HG03469 (cell line): ENCODE measurements at regions not wholly inside any gene's neighbourhood (a gene's known extent, or its start where the extent isn't known, plus 50 kb on each side); places are given as distances from the start of the nearest gene placed in this dataset.
"Not testable (repeated sequence)": the region's sequence is repeated elsewhere in the genome, so short reads cannot be mapped to it uniquely, and the experiment has no call there.

Experiments
- ATAC-seq: cut with Tn5 transposase; IDR thresholded peaks from one replicate; pipeline ENCODE4 v1.9.1; 2021; ENCODE audit warnings: mild to moderate bottlenecking, moderate library complexity, moderate number of reproducible peaks; ENCODE audit not compliant: unreplicated experiment

- ATAC-seq = not testable (repeated sequence)
These were observed 647.3 kb downstream of the CD109 start for GRCh38 chr6:74343321-74343720.

- no peak for ATAC-seq
These were observed 638.7 kb downstream of the CD109 start for GRCh38 chr6:74334722-74335121.

- no peak for ATAC-seq
These were observed 637.4 kb downstream of the CD109 start for GRCh38 chr6:74333406-74333805.

GRCh38 chr6:74320715-74321114 lies 624.7 kb downstream of the CD109 start:
- no peak for ATAC-seq

GRCh38 chr6:74320074-74320473 lies 624.1 kb downstream of the CD109 start:
- ATAC-seq = no peak

- ATAC-seq = no peak
These were observed 623.3 kb downstream of the CD109 start for GRCh38 chr6:74319292-74319691.

- no peak for ATAC-seq
These were observed 622.7 kb downstream of the CD109 start for GRCh38 chr6:74318738-74319137.

- ATAC-seq = no peak
These were observed 616.1 kb downstream of the CD109 start for GRCh38 chr6:74312081-74312480.

- ATAC-seq = no peak
These were observed 615.4 kb downstream of the CD109 start for GRCh38 chr6:74311431-74311830.

- no peak for ATAC-seq
These were observed 593.9 kb downstream of the CD109 start for GRCh38 chr6:74289884-74290283.

- no peak for ATAC-seq
These were observed 591.9 kb downstream of the CD109 start for GRCh38 chr6:74287932-74288331.

GRCh38 chr6:74287441-74287840 lies 591.4 kb downstream of the CD109 start:
- ATAC-seq = no peak

- ATAC-seq = no peak
These were observed 588.3 kb downstream of the CD109 start for GRCh38 chr6:74284284-74284683.

GRCh38 chr6:74283532-74283931 lies 587.5 kb downstream of the CD109 start:
- ATAC-seq = no peak

GRCh38 chr6:74282143-74282689 lies 586.2 kb downstream of the CD109 start:
- no peak for ATAC-seq

- no peak for ATAC-seq
These were observed 584.2 kb downstream of the CD109 start for GRCh38 chr6:74280130-74280692.

- ATAC-seq = no peak
These were observed 581.8 kb downstream of the CD109 start for GRCh38 chr6:74277777-74278186.

GRCh38 chr6:74273541-74273940 lies 577.5 kb downstream of the CD109 start:
- ATAC-seq = no peak

GRCh38 chr6:74269600-74269858 lies 573.5 kb downstream of the CD109 start:
- no peak for ATAC-seq

GRCh38 chr6:74268815-74269599 lies 573.0 kb downstream of the CD109 start:
- ATAC-seq = no peak

- no peak for ATAC-seq
These were observed 564.0 kb downstream of the CD109 start for GRCh38 chr6:74259981-74260380.

- no peak for ATAC-seq
These were observed 560.8 kb downstream of the CD109 start for GRCh38 chr6:74256781-74257180.

GRCh38 chr6:74256381-74256780 lies 560.4 kb downstream of the CD109 start:
- ATAC-seq = no peak
